Ammon's horn (tissue), 1 donor: ENCODE measurements at regions not wholly inside any gene's neighbourhood (a gene's known extent, or its start where the extent isn't known, plus 50 kb on each side); places are given as distances from the start of the nearest gene placed in this dataset.
"Not testable (repeated sequence)": the region's sequence is repeated elsewhere in the genome, so short reads cannot be mapped to it uniquely, and the experiment has no call there.

ENCODE experiments used
- DNase-seq: peaks from one replicate; pipeline ENCODE4 v3.0.0-alpha.2; 2016; ENCODE audit warnings: low spot score

DNA sequence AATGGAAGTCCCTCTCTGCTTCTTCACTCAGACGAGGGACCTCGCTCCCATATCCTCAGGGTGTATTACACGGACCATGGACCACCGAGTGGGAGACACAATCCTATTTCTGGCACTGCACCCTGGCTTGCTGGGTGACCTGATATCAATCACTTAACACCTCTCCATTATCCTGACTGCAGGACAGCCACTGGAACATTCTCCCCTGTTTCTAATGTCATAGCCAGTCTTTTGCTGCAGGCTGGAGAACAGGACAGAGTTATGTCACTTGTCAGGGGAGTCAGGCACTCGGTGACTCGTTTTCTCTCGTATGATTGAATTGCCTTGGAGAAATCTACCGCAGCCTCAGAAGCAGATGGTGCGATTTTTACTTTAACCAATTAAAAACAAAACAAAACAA is 219.1 kb upstream of the IGFBP7 start:
- no peak for DNase-seq

DNA sequence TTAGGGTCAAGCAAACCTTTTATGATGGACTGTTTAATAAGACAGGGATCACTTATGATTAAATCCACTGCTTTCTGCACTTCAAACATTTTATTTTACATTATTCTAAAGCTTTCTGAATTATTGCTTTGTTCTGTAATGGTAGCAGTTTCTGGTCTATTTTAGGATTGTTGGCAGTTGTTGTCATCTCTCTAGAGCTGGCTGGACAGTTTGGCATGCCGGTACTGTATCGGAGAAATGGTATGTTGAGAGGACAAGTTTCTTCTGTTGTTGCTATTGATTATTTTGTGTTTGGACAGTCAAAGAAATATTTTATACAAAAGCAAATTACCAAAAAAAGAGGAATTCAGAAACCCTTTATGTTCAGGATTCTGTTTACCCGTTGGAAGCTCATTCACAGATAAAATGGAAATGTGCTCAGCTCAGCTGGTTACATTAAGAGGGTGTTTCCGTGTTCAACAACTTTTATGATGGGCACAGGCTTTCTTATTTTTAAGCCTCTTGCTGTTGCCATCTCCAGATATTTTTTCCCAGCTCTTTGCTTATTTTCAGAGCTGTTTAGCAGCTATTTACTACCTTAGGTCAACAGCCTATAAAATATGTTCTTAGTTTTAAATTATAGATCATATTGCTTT is 214.6 kb upstream of the IGFBP7 start:
- no peak for DNase-seq

- DNase-seq, result no peak
Observed at GRCh38 chr4:57320849-57321248, 210.7 kb upstream of the IGFBP7 start.

- no peak for DNase-seq
Observed at GRCh38 chr4:57320217-57320616, 210.0 kb upstream of the IGFBP7 start.

- no peak for DNase-seq
Observed at GRCh38 chr4:57318703-57319102, 208.5 kb upstream of the IGFBP7 start.

GRCh38 chr4:57314636-57315035 is 204.5 kb upstream of the IGFBP7 start:
- no peak for DNase-seq

DNA sequence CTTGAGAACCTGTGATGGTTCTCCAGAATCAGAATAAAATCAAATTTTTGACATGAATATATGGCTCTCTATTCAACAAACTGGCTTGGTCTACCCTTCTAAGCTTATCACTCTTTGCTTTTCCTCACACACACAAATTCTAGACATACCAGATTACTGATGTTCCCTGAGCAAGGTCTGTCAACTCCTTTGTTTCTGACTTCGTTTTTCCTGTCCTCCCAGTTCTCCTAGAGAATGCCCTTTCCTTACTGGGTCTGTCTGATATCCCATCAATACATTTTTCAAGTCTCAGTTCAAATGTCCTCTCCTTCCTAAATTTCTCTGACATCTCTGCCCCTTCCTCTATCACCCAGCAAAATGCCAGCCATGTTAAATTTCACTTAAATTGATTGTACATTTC is 202.1 kb upstream of the IGFBP7 start:
- no peak for DNase-seq

DNA sequence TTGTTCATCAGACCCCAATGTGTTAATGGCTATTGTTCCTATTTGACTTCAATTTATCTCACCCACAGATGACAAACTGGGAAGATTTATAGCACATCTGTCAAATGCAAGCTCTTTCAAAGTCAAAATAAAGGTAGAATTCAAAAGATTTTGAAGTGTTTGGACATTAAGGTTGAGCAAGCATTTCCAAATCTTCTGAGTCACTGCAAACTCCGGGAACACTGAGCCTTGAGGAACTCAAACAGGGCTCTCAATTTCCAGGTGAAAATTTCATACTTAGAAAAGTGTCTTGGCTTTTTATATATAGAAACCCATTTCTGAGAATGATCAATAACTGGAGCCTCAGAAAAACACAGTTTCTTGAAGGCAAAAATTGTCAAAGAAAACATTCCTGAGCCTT is 199.5 kb upstream of the IGFBP7 start:
- no peak for DNase-seq

DNA sequence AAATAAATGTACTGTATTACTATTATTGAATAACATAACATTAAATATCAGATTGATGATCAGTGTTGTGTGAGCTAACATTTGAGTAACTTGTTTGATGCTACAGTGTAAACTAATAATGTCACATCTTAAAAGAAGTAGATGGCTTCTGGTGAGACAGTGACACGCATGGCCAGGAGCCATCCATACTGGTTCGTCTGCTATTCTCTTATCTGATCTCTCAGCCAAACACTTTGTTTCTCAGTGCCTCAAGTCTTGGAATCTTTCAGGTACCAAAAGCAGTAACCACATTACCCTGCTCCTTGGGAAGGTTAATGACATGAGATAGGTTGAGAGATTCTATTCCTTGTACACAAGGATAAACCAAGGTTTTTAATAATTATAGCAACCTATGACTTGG is 198.1 kb upstream of the IGFBP7 start:
- DNase-seq, result no peak

GRCh38 chr4:57305836-57306235 is 195.7 kb upstream of the IGFBP7 start:
- DNase-seq, result no peak

DNA sequence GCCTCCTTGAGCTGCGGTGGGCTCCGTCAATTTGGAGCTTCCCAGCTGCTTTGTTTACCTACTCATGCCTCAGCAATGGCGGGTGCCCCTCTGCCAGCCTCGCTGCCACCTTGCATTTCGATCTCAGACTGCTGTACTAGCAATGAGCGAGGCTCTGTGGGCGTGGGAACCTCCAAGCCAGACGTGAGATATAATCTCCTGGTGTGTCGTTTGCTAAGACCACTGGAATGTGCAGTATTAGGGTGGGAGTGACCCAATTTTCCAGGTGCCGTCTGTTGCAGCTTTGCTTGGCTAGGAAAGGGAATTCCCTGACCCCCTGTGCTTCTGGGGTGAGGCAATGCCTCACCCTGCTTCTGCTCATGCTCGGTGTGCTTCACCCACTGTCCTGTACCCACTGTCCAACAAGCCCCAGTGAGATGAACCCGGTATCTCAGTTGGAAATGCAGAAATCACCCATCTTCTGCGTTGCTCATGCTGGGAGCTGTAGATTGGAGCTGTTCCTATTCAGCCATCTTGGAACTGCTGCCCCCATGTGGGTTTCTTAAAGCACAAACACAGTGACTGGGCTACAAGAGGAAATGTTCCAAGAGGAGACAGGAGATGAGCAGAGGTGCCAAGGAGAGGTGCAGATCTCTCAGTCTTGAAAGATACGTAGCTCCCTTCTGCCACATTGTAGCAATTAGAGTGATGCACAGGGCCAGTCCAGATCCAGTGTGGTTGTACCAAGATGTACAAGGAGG is 193.0 kb upstream of the IGFBP7 start:
- peak; percentile 27 for DNase-seq

DNA sequence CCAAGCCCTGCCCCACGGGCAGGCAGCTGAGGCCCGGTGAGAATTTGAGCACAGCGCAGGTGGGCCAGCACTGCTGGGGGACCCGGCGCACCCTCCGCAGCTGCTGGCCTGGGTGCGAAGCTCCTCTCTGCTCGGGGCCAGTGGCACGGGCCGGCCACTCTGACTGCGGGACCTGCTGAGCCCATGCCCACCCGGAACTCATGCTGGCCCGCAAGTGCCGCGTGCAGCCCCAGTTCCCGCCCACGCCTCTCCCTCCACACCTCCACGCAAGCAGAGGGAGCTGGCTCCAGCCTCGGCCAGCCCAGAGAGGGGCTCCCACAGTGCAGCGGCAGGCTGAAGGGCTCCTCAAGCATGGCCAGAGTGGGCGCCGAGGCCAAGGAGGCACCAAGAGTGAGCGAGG is 190.1 kb upstream of the IGFBP7 start:
- DNase-seq, result not testable (repeated sequence)

GRCh38 chr4:57291911-57292310 is 181.7 kb upstream of the IGFBP7 start:
- DNase-seq, result no peak

- DNase-seq, result no peak
Observed at GRCh38 chr4:57287687-57288604, 177.8 kb upstream of the IGFBP7 start.

DNA sequence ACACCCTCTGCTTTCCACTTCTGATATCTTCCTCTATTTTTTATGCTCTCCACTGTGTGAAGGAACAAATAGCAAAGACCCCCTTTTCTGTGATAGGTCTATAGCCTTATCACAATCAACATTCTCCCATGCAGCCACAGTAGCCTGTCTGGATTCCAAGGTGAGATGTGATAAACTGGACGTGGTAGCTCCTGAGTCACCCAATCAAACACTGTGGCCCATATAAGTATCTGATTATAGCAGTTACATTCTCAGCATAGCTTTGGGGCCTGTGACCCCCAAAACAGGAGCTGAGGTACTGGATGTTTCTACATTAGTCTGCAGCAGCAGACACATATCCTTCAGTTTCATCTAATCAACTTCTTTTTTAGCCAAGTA is 172.7 kb upstream of the IGFBP7 start:
- DNase-seq, result no peak

DNA sequence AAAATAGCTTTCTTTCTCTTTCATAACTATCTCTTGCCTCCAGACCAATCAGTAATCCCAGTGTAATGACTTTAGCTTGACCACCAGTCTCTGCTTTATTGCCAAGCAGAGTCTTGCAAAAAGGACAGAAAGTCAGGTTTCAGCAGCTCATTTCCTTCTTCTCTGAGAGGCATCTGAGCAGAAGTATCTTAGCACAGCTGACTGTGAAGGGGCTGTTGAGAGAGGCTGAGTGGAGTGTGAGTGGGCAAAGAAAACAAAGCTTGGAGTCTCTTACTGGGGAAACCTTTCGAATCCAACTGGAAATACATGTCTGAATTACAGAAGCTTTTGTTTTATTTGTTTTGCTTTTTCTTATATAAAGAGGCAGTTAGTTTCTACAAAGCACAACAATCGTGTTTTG is 170.3 kb upstream of the IGFBP7 start:
- DNase-seq, result no peak

DNA sequence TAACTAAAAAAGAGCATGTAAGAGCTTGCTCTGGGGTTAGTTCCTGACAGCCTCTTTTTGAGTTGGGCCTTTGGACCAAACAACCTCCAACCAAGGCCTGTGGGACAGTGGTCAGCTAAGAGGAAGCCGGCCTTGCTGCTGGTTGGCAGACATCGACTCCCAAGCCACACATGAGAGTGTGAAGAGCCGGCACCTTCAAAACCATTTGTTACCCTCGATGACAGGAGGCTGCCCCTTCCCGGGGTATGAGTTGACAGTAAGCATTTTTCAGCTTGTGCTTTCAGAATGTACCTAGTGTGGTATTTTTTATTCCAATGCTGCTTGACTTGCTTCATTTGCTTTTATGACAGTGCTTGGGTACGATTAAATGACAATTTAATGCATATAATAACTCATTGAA is 168.6 kb upstream of the IGFBP7 start:
- DNase-seq, result no peak

DNA sequence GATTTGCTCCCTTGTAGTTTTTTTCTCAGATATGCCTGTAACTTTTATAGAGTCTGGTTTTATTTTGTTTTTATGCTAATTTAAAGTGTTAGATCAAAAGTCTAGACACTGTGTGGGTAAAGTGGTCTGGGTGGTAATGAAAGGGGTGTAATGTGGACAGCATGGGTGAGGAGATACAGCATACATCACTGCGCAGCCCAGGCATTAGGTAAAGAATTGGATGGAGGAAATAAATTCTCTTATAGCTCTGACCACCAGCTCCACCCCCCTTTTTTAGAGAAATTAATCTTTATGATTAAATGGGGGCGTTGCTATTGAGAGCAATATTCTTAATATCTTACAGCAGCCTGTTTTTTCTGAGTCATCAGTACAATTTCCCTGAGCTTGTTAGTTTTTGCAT is 163.9 kb upstream of the IGFBP7 start:
- DNase-seq, result no peak

- DNase-seq, result no peak
Observed at GRCh38 chr4:57270346-57270745, 160.2 kb upstream of the IGFBP7 start.

- peak; percentile 35 for DNase-seq
Observed at GRCh38 chr4:57265831-57266582, 155.8 kb upstream of the IGFBP7 start.

DNA sequence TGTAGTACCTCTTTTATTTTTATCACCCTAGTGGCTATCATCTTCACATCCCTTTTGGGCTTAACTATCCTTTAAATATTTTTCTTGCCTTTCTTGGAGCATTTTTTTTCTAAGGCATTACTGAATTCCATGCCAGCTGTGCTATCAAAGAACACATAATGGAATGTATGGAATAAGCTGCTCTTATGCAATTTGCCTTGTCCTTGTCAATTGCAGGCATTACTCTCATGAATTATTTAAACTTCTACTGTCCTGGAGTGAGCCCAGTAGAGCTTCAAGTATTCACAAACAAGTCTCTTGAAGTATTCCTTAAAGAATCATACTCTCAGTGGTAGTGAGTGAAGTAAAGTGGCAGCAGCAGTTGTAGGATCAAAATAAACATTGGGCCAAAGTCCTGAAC is 144.6 kb upstream of the IGFBP7 start:
- no peak for DNase-seq

DNA sequence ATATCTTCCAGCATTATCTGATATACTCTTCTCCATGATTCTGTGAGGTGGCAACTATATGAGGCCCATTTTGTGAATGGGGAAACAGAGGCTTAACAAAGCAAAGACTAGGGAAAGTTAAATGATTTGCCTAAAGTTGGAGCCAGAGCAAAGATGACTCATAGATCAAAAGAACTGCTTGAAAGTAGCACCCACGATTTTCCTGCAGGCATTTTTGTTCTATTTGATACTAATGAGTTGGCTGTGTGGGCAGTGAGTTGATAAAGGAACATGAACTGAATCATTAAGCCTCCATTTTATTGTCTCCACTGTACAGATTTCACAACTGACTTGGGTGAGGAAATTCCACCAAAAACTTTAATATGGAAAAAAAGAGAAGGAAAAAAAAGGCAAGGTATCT is 138.9 kb upstream of the IGFBP7 start:
- DNase-seq, result peak; percentile 13
